ENCODE measurements at regions not wholly inside any gene's neighbourhood (a gene's known extent, or its start where the extent isn't known, plus 50 kb on each side); places are given as distances from the start of the nearest gene placed in this dataset.

- DNase-seq (no peak), ATAC-seq (ENCODE audit: low read depth) (no peak)
- H3K4me1 ChIP-seq (ENCODE audit: control insufficient read depth, insufficient read depth, low read length), result peaks cover 6% of the 10 kb centered on the region
- H3K27ac ChIP-seq (ENCODE audit: insufficient read depth, low read length), result no peak overlapping the region
- 0 out of 2 replicates have a peak overlapping the region, but pooled peaks have one; percentile 51 for H2AK5ac ChIP-seq (ENCODE audit: low read depth, low read length)
- ChIA-PET CTCF (interaction anchor here (1.4 kb wide), 1 partner anchor 47 kb away, joined by 3 read pairs; no protein-coding TSS in a partner anchor), POLR2A (ENCODE audit: unreplicated experiment) (no interaction called here)
- no peaks in the 10 kb centered on the region for H4K20me1 ChIP-seq (ENCODE audit: insufficient read depth, low read length)
- peak overlapping the region; percentile 31; the same call in 1 of the 2 replicates for H3K18ac ChIP-seq (ENCODE audit: low read depth, low read length)
- no peaks in the 10 kb centered on the region for H3K36me3 ChIP-seq (ENCODE audit: control insufficient read depth, insufficient read depth, low read length)
- H4K5ac ChIP-seq (ENCODE audit: low read depth, low read length), result peak overlapping the region; percentile 25; the same call in 1 of the 2 replicates
- no peak overlapping the region for H2AFZ ChIP-seq (replicated peaks; ENCODE audit: low read length, poor library complexity)
- H2BK5ac ChIP-seq (ENCODE audit: low read depth, low read length, poor library complexity, severe bottlenecking), result no peak overlapping the region
- in situ Hi-C loops (cut with MboI; ENCODE audit: low sequenced_read_pairs), result no loop called here
- H3K4me2 ChIP-seq (ENCODE audit: low read depth, low read length), result no peak overlapping the region
- H3K23ac ChIP-seq (ENCODE audit: low read depth, low read length), result no peak overlapping the region
- H2BK15ac ChIP-seq (ENCODE audit: low read depth, low read length), result peak overlapping the region; percentile 58; the same call in 2 of the 3 replicates
- no peak overlapping the region for H3K9ac ChIP-seq (ENCODE audit: low read depth, low read length)
- H4K91ac ChIP-seq (ENCODE audit: insufficient read depth, low read depth, low read length), result no peak overlapping the region
- H2BK20ac ChIP-seq (ENCODE audit: low read depth, low read length), result peak overlapping the region; percentile 46; the same call in 1 of the 2 replicates
- dilution Hi-C loops (cut with HindIII; ENCODE audit: low sequenced_read_pairs, unreplicated experiment), result no loop called here
- WGBS, 2 experiments (ENCODE audit: extremely low coverage in 2 of 2, insufficient read length in 1 of 2), result 100% methylated on average over 2 of the region's 10 CpGs; no CpG with 5 or more reads in 1 of the 2 experiments
- H3K79me1 ChIP-seq (ENCODE audit: low read depth in 1 of 2, low read length in 2 of 2), result no peaks in the 10 kb centered on the region
- BruUV-seq (replicated peaks), result no TSS peak
- no peak overlapping the region for H3K56ac ChIP-seq (ENCODE audit: extremely low read depth, insufficient read depth, low read length)
- H3K9me3 ChIP-seq (ENCODE audit: control insufficient read depth, insufficient read depth, low read length), result peaks cover 3% of the 10 kb centered on the region; the same call in 1 of the 2 replicates
- no peak overlapping the region for H3K14ac ChIP-seq (replicated peaks; ENCODE audit: low read depth, low read length)
- TF ChIP-seq CTCF (conservative IDR thresholded peaks at IDR 0.05; ENCODE audit: low read depth, low read length), result no peak
- TF ChIP-seq MXI1 (IDR thresholded peaks at IDR 0.05; ENCODE audit: borderline replicate concordance, low read depth, low read length), result no peak
- no peak for TF ChIP-seq MAFK (IDR thresholded peaks at IDR 0.05; ENCODE audit: low read depth, low read length)
- TF ChIP-seq POLR2A (IDR thresholded peaks at IDR 0.05; ENCODE audit: low read depth, low read length), result no peak
- no peak for TF ChIP-seq USF2 (IDR thresholded peaks at IDR 0.05; ENCODE audit: low read depth, low read length)
- no peak for TF ChIP-seq BHLHE40 (IDR thresholded peaks at IDR 0.05; ENCODE audit: low read depth, low read length)
- TF ChIP-seq CEBPB (IDR thresholded peaks at IDR 0.05; ENCODE audit: low read depth, low read length), result no peak
- TF ChIP-seq RCOR1 (IDR thresholded peaks at IDR 0.05; ENCODE audit: insufficient replicate concordance, low read length), result no peak
- no peak for TF ChIP-seq NFE2L2 (IDR thresholded peaks at IDR 0.05; ENCODE audit: low read depth, low read length)
- H3K9me1 ChIP-seq (ENCODE audit: insufficient read depth, low read length), result peaks cover 5% of the 10 kb centered on the region
- no peaks in the 10 kb centered on the region for H3K27me3 ChIP-seq (ENCODE audit: control insufficient read depth, insufficient read depth, low read length)
- intact Hi-C loops (cut with micrococcal nuclease), result no loop called here
- no peak overlapping the region for H3K4me3 ChIP-seq (ENCODE audit: insufficient read depth, low read depth, low read length)
- H2AK9ac ChIP-seq (replicated peaks; ENCODE audit: low read depth, low read length, poor library complexity), result no peak overlapping the region
- H2BK120ac ChIP-seq (ENCODE audit: low read depth, low read length), result no peak overlapping the region
- H3K4ac ChIP-seq (ENCODE audit: low read depth, low read length), result no peak overlapping the region
- H4K8ac ChIP-seq (ENCODE audit: low read depth in 2 of 2, low read length in 2 of 2), result no peak overlapping the region; a peak in 1 of 4 replicates
Measured at GRCh38 chr6:16918586-16918985, 157.3 kb upstream of the ATXN1 start.
